Spleen (tissue), 11 donors: ENCODE measurements at regions not wholly inside any gene's neighbourhood (a gene's known extent, or its start where the extent isn't known, plus 50 kb on each side); places are given as distances from the start of the nearest gene placed in this dataset.

ENCODE experiments used
- DNase-seq: peaks from one replicate; pipeline ENCODE4 v3.0.0-alpha.2; 2020
- H3K27ac ChIP-seq, 8 donors: fragments of 200-600 bp; sonication (generic) in 7 of 8; 1 replicate in 4 of 8; 2 replicates in 4 of 8; pipeline versions ENCODE4 v1.5.0 to v1.8.0; 2016 to 2021; ENCODE audit warnings: inconsistent platforms in 4 of 8, mild to moderate bottlenecking in 4 of 8, moderate library complexity in 1 of 8
- H3K27me3 ChIP-seq, 7 donors: fragments of 200-600 bp; sonication (generic) in 6 of 7; replicated peaks in 1 of 7; 1 replicate in 4 of 7; 2 replicates in 3 of 7; pipeline versions ENCODE4 v1.5.0 to v1.8.0; 2016 to 2021; ENCODE audit warnings: inconsistent platforms in 3 of 7, mild to moderate bottlenecking in 1 of 7
- H3K36me3 ChIP-seq, 6 donors: fragments of 200-600 bp; sonication (generic) in 5 of 6; 1 replicate in 4 of 6; 2 replicates in 2 of 6; pipeline versions ENCODE4 v1.5.0 to v1.8.0; 2016 to 2021; ENCODE audit warnings: inconsistent platforms in 2 of 6
- H3K4me1 ChIP-seq, 6 donors: fragments of 200-600 bp; sonication (generic) in 5 of 6; 1 replicate in 3 of 6; 2 replicates in 3 of 6; pipeline versions ENCODE4 v1.5.0 to v1.8.0; 2016 to 2021; ENCODE audit warnings: inconsistent platforms in 3 of 6
- H3K4me3 ChIP-seq, 8 donors: fragments of 200-600 bp; sonication (generic) in 7 of 8; 1 replicate in 4 of 8; 2 replicates in 4 of 8; pipeline versions ENCODE4 v1.5.0 to v1.8.0; 2016 to 2021; ENCODE audit warnings: inconsistent platforms in 4 of 8, mild to moderate bottlenecking in 4 of 8, moderate library complexity in 2 of 8
- H3K9me3 ChIP-seq, 8 donors: fragments of 200-600 bp; sonication (generic) in 7 of 8; 1 replicate in 4 of 8; 2 replicates in 4 of 8; pipeline versions ENCODE4 v1.5.0 to v1.8.0; 2016 to 2021; ENCODE audit warnings: inconsistent platforms in 4 of 8
- POLR2A ChIP-seq, 3 donors: fragments of 450-650 bp; IDR thresholded peaks; one replicate each; pipeline ENCODE4 v1.5.1; 2017; ENCODE audit warnings: antibody characterized with exemption in 3 of 3, mild to moderate bottlenecking in 1 of 3
- POLR2AphosphoS5 ChIP-seq, 3 donors: sonication (generic); formaldehyde crosslinking; IDR thresholded peaks; one replicate each; pipeline ENCODE4 v1.5.1; 2017; ENCODE audit warnings: antibody characterized with exemption in 3 of 3
- WGBS, 5 donors: extraction: QIAGEN DNeasy Blood & Tissue Kit in 3 of 5; methylation state at CpG; one replicate each; pipeline versions ENCODE4 v1.1.5 to v1.1.7; 2013 to 2018; 5-methylcytosine and 5-hydroxymethylcytosine counted together
- intact Hi-C: fragments of 100-400 bp; cut with DNase I; formaldehyde crosslinking; loops from one replicate; pipeline ENCODE4 v1.15.0; 2023; ENCODE audit warnings: low total_unique reads
- TF ChIP-seq, protein P1 (sequence below), 11 experiments: fragments of 200-600 bp in 7 of 11; fragments of 450-650 bp in 4 of 11; sonication (generic) in 4 of 11; IDR thresholded peaks in 8 of 11; conservative IDR thresholded peaks in 3 of 11; 1 replicate in 7 of 11; 2 replicates in 4 of 11; pipeline versions ENCODE4 v1.4.0 to v1.8.0; 2016 to 2021; ENCODE audit warnings: antibody characterized with exemption in 11 of 11, inconsistent platforms in 4 of 11, mild to moderate bottlenecking in 1 of 11
- donor health status: healthy with polysubstance abuse.
- donor health status: DM: no; HTN: no; CAD: no; lungs with moderate emphysema.
- donor health status: DM: no; HTN: no; CAD: no.
- donor health status: Bipolar disorder and iron deficiency.
- donor health status: healthy.
- donor health status: DM: no; HTN: no; CAD: no.
- donor health status: DM: yes; HTN: yes; CAD: no.

GRCh38 chr14:48957486-48957885 lies 628.7 kb downstream of the RPS29 start:
- Histone ChIP-seq H3K27ac (no peak overlapping the region), H3K4me1 (no peaks in the 10 kb centered on the region), H3K9me3 (peaks cover 0 to 13% (median 0%) of the 10 kb centered on the region in 8 donors), H3K36me3 (no peaks in the 10 kb centered on the region), H3K27me3 (no peaks in the 10 kb centered on the region), H3K4me3 (no peak overlapping the region)
- 93 to 96% (median 94%) methylated on average over 5 of the region's 5 CpGs for WGBS, 5 donors
- no peak for DNase-seq
- TF ChIP-seq POLR2AphosphoS5 (IDR thresholded peaks at IDR 0.05), result no peak
- TF ChIP-seq POLR2A (IDR thresholded peaks at IDR 0.05), result no peak
- TF ChIP-seq, protein P1, sequence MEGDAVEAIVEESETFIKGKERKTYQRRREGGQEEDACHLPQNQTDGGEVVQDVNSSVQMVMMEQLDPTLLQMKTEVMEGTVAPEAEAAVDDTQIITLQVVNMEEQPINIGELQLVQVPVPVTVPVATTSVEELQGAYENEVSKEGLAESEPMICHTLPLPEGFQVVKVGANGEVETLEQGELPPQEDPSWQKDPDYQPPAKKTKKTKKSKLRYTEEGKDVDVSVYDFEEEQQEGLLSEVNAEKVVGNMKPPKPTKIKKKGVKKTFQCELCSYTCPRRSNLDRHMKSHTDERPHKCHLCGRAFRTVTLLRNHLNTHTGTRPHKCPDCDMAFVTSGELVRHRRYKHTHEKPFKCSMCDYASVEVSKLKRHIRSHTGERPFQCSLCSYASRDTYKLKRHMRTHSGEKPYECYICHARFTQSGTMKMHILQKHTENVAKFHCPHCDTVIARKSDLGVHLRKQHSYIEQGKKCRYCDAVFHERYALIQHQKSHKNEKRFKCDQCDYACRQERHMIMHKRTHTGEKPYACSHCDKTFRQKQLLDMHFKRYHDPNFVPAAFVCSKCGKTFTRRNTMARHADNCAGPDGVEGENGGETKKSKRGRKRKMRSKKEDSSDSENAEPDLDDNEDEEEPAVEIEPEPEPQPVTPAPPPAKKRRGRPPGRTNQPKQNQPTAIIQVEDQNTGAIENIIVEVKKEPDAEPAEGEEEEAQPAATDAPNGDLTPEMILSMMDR (IDR thresholded peaks at IDR 0.05 in 8 of 11, conservative IDR thresholded peaks at IDR 0.05 in 3 of 11), result no peak
- intact Hi-C loops, result no loop called here

DNA sequence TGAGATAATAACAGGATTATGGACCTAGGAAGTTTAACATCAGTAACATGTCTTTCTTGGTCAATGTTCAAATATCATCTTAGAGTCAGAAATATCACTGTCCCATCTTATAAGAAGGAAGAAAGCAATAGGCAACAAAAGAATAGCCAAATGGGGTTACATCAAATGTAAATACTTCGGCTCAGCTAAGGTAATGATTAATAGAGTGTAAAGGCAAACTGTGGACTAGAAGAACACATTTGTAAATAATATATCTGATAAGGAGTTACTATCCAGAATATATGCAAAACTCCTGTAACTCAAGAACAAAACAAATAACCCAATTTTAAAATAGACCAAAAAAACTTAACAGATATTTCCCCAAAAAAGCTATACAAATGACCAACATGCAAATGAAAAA lies 630.3 kb downstream of the RPS29 start:
- no peak overlapping the region for H3K27ac ChIP-seq
- WGBS, 5 donors, result 73 to 86% (median 82%) methylated on average over 1 of the region's 1 CpG
- no peak overlapping the region for H3K4me3 ChIP-seq
- H3K9me3 ChIP-seq, result peaks cover 0 to 13% (median 0%) of the 10 kb centered on the region in 8 donors
- no peaks in the 10 kb centered on the region for H3K27me3 ChIP-seq
- no peak for TF ChIP-seq POLR2AphosphoS5 (IDR thresholded peaks at IDR 0.05)
- TF ChIP-seq POLR2A (IDR thresholded peaks at IDR 0.05), result no peak
- TF ChIP-seq, protein P1 (IDR thresholded peaks at IDR 0.05 in 8 of 11, conservative IDR thresholded peaks at IDR 0.05 in 3 of 11), result no peak
- DNase-seq, result no peak
- H3K4me1 ChIP-seq, result no peaks in the 10 kb centered on the region
- no peaks in the 10 kb centered on the region for H3K36me3 ChIP-seq
- intact Hi-C loops, result no loop called here

DNA sequence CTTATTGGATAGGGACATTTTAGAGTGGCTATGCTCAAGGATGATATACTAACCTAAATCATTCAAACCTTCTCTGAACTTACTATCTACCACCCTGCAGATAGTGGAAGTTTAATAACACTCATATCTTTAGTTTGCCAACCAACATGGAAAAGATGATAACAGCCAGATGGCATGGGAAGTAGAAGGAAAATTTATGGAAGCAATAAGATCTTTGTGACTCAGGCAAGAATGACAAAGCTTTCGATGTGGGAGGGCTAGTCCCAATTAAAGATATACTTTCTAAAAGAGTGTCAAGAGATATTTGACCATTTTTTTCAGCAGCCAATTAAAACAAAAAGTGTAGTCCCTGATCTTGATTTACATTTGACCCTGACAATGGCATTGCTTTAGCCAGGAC lies 631.7 kb downstream of the RPS29 start:
- 75 to 94% (median 81%) methylated on average over 1 of the region's 1 CpG for WGBS, 5 donors
- Histone ChIP-seq H3K9me3 (peaks cover 0 to 13% (median 0%) of the 10 kb centered on the region in 8 donors), H3K27ac (no peak overlapping the region), H3K27me3 (no peaks in the 10 kb centered on the region), H3K36me3 (no peaks in the 10 kb centered on the region), H3K4me3 (no peak overlapping the region), H3K4me1 (no peaks in the 10 kb centered on the region)
- TF ChIP-seq, protein P1 (IDR thresholded peaks at IDR 0.05 in 8 of 11, conservative IDR thresholded peaks at IDR 0.05 in 3 of 11), result no peak
- TF ChIP-seq POLR2A (IDR thresholded peaks at IDR 0.05) (no peak), POLR2AphosphoS5 (IDR thresholded peaks at IDR 0.05) (no peak)
- DNase-seq, result no peak
- intact Hi-C loops, result no loop called here

DNA sequence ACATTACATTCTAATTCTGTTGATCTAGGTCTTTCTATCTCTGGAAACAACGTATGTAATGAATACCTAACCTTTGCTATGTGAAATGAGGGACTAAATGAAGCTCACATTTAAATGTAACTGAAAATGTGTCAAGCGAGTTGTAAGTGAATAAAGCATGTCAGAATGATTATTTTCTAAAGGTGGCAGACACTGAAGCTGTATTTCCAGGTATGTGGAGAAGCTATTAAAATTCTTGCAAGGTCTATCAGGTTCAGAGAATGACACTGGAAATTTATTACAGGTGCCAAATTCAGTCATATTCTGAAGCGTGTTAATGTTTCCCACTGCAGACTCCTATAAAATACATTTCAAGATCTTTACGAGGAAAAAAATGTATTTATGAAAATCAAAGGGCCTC lies 641.4 kb downstream of the RPS29 start:
- Histone ChIP-seq H3K4me1 (no peaks in the 10 kb centered on the region), H3K27ac (no peak overlapping the region), H3K36me3 (no peaks in the 10 kb centered on the region), H3K9me3 (no peaks in the 10 kb centered on the region), H3K4me3 (no peak overlapping the region), H3K27me3 (no peaks in the 10 kb centered on the region)
- TF ChIP-seq POLR2AphosphoS5 (IDR thresholded peaks at IDR 0.05) (no peak), POLR2A (IDR thresholded peaks at IDR 0.05) (no peak)
- TF ChIP-seq, protein P1 (IDR thresholded peaks at IDR 0.05 in 8 of 11, conservative IDR thresholded peaks at IDR 0.05 in 3 of 11), result no peak
- intact Hi-C loops, result no loop called here
- DNase-seq, result no peak
- WGBS, 5 donors, result 78 to 85% (median 82%) methylated on average over 4 of the region's 4 CpGs
